ENCODE measurements at regions not wholly inside any gene's neighbourhood (a gene's known extent, or its start where the extent isn't known, plus 50 kb on each side); places are given as distances from the start of the nearest gene placed in this dataset.

- peaks cover 0 to 21% (median 4%) of the 10 kb centered on the region in 3 donors for H3K4me1 ChIP-seq
- peaks cover 92% of the 10 kb centered on the region for H3K27me3 ChIP-seq
- no peaks in the 10 kb centered on the region for H3K36me3 ChIP-seq
- no peak overlapping the region for H3K4me3 ChIP-seq
- H3K27ac ChIP-seq: no peak overlapping the region
- ATAC-seq: no peak
- 73 to 76% methylated on average over 13 to 14 of the region's 26 CpGs for WGBS, 2 donors (ENCODE audit: low coverage in 1 of 2)
- H3K9me3 ChIP-seq: no peaks in the 10 kb centered on the region
- no peak for TF ChIP-seq EP300 (IDR thresholded peaks at IDR 0.05)
- TF ChIP-seq, protein P1, sequence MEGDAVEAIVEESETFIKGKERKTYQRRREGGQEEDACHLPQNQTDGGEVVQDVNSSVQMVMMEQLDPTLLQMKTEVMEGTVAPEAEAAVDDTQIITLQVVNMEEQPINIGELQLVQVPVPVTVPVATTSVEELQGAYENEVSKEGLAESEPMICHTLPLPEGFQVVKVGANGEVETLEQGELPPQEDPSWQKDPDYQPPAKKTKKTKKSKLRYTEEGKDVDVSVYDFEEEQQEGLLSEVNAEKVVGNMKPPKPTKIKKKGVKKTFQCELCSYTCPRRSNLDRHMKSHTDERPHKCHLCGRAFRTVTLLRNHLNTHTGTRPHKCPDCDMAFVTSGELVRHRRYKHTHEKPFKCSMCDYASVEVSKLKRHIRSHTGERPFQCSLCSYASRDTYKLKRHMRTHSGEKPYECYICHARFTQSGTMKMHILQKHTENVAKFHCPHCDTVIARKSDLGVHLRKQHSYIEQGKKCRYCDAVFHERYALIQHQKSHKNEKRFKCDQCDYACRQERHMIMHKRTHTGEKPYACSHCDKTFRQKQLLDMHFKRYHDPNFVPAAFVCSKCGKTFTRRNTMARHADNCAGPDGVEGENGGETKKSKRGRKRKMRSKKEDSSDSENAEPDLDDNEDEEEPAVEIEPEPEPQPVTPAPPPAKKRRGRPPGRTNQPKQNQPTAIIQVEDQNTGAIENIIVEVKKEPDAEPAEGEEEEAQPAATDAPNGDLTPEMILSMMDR (IDR thresholded peaks at IDR 0.05): no peak
- no peak for TF ChIP-seq POLR2AphosphoS5 (IDR thresholded peaks at IDR 0.05)
- no peak for TF ChIP-seq POLR2A (IDR thresholded peaks at IDR 0.05)
Observed at GRCh38 chr7:1286946-1287645, 54.4 kb downstream of the UNCX start.

GRCh38 chr7:1287752-1288201 lies 55.1 kb downstream of the UNCX start:
- ATAC-seq: no peak
- H3K27ac ChIP-seq: no peak overlapping the region
- TF ChIP-seq, protein P1 (IDR thresholded peaks at IDR 0.05): no peak
- TF ChIP-seq POLR2AphosphoS5 (IDR thresholded peaks at IDR 0.05) (no peak), POLR2A (IDR thresholded peaks at IDR 0.05) (no peak), EP300 (IDR thresholded peaks at IDR 0.05) (no peak)
- H3K9me3 ChIP-seq: no peaks in the 10 kb centered on the region
- no peaks in the 10 kb centered on the region for H3K36me3 ChIP-seq
- 40 to 66% methylated on average over 2 to 4 of the region's 19 CpGs for whole genome bisulfite sequencing, 2 donors (ENCODE audit: low coverage in 1 of 2)
- peaks cover 0 to 21% (median 4%) of the 10 kb centered on the region in 3 donors for H3K4me1 ChIP-seq
- H3K4me3 ChIP-seq: no peak overlapping the region
- peaks cover 92% of the 10 kb centered on the region for H3K27me3 ChIP-seq

DNA sequence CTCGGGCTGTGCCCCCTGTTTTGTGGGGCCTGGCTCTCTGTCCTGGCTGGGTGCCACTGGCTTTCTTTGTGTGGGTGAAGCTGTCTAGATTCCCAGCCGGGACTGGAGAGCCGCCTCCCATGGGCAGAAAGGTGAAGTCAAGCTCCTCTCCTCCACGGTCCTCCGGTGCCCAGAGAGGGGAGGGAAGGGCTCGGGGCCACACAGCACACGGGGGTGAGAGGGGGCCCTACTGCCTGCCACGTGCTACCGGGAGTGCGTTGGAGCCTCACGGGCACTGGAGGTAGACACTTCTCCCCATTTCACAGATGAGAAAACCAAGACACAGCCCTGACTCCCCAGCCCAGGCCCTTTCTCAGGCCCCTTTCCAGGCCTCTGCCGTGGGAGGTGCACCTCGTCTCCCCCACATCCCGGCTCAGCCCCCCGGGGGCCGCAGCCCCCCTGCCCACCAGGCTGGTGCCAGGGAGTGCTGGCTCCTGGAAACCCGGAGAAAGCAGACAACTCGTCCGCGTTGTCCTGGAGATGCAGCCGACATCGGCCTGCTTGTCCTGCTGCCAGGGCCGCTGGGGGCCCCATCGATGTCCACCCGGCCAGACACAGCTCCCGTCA lies 55.8 kb downstream of the UNCX start:
- peaks cover 92% of the 10 kb centered on the region for H3K27me3 ChIP-seq
- ATAC-seq: no peak
- no peaks in the 10 kb centered on the region for H3K36me3 ChIP-seq
- H3K27ac ChIP-seq: no peak overlapping the region
- no peaks in the 10 kb centered on the region for H3K9me3 ChIP-seq
- peaks cover 0 to 21% (median 4%) of the 10 kb centered on the region in 3 donors for H3K4me1 ChIP-seq
- TF ChIP-seq POLR2A (IDR thresholded peaks at IDR 0.05): no peak
- no peak for TF ChIP-seq POLR2AphosphoS5 (IDR thresholded peaks at IDR 0.05)
- TF ChIP-seq, protein P1 (IDR thresholded peaks at IDR 0.05): no peak
- TF ChIP-seq EP300 (IDR thresholded peaks at IDR 0.05): no peak
- WGBS, 2 donors (ENCODE audit: low coverage in 1 of 2): no CpG with 5 or more reads among the region's 26 CpGs
- H3K4me3 ChIP-seq: no peak overlapping the region

- Histone ChIP-seq H3K36me3 (no peaks in the 10 kb centered on the region), H3K9me3 (no peaks in the 10 kb centered on the region), H3K4me3 (no peak overlapping the region), H3K27ac (no peak overlapping the region), H3K27me3 (peaks cover 92% of the 10 kb centered on the region), H3K4me1 (peaks cover 0 to 21% (median 4%) of the 10 kb centered on the region in 3 donors)
- no peak for ATAC-seq
- 67% methylated on average over 6 of the region's 32 CpGs; no CpG with 5 or more reads in 1 of the 2 donors for WGBS, 2 donors (ENCODE audit: low coverage in 1 of 2)
- TF ChIP-seq EP300 (IDR thresholded peaks at IDR 0.05) (no peak), POLR2A (IDR thresholded peaks at IDR 0.05) (no peak), POLR2AphosphoS5 (IDR thresholded peaks at IDR 0.05) (no peak)
- TF ChIP-seq, protein P1 (IDR thresholded peaks at IDR 0.05): no peak
Observed at GRCh38 chr7:1288996-1289551, 56.4 kb downstream of the UNCX start.

Measured in gastroesophageal sphincter (tissue), 4 donors.